HEK293T (cell line): ENCODE measurements at regions not wholly inside any gene's neighbourhood (a gene's known extent, or its start where the extent isn't known, plus 50 kb on each side); places are given as distances from the start of the nearest gene placed in this dataset.

ENCODE experiments used
- ELF4 ChIP-seq: fragments of 450-650 bp; IDR thresholded peaks from 2 replicates; pipeline ENCODE4 v1.6.1; 2017; ENCODE audit warnings: antibody characterized with exemption
- FOXA1 ChIP-seq: fragments of 450-650 bp; IDR thresholded peaks from 2 replicates; pipeline ENCODE4 v1.6.1; 2016; ENCODE audit warnings: mild to moderate bottlenecking
- FOXK2 ChIP-seq: fragments of 450-650 bp; IDR thresholded peaks from 2 replicates; pipeline ENCODE4 v1.6.1; 2016; ENCODE audit warnings: mild to moderate bottlenecking
- FOXM1 ChIP-seq: fragments of 450-650 bp; IDR thresholded peaks from 2 replicates; pipeline ENCODE4 v1.6.1; 2017; ENCODE audit warnings: mild to moderate bottlenecking, borderline replicate concordance
- L3MBTL2 ChIP-seq: fragments of 450-650 bp; conservative IDR thresholded peaks from 2 replicates; pipeline ENCODE4 v1.6.1; 2016; ENCODE audit warnings: mild to moderate bottlenecking
- PKNOX1 ChIP-seq: fragments of 450-650 bp; IDR thresholded peaks from 2 replicates; pipeline ENCODE4 v1.6.1; 2016
- SP1 ChIP-seq: fragments of 450-650 bp; IDR thresholded peaks from 2 replicates; pipeline ENCODE4 v1.6.1; 2017
- SUZ12 ChIP-seq: fragments of 450-650 bp; IDR thresholded peaks from 2 replicates; pipeline ENCODE4 v1.6.1; 2016; ENCODE audit warnings: mild to moderate bottlenecking
- TARDBP ChIP-seq: fragments of 450-650 bp; IDR thresholded peaks from 2 replicates; pipeline ENCODE4 v1.6.1; 2016
- ZNF384 ChIP-seq: fragments of 450-650 bp; IDR thresholded peaks from 2 replicates; pipeline ENCODE4 v1.6.1; 2016

DNA sequence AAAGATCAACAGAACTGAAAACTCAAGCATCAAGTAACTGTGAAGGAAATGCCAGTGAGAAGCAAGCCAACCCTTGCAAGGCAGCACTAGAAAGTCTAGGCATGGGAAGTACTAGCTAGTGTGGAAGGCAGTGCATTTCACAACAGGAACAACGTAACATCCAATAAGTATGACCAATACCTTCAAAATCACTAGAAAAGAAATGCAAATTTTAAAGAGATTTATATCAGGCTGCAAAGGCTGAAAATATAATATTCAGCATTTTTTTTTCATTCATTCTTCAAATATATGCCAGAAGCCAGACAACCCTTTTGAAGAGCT lies 121.9 kb downstream of the DLEU7 start:
- TF ChIP-seq SP1, result no peak
- TF ChIP-seq PKNOX1, result no peak
- no peak for TF ChIP-seq ELF4
- no peak for TF ChIP-seq TARDBP
- no peak for TF ChIP-seq FOXK2
- no peak for TF ChIP-seq FOXA1
- TF ChIP-seq SUZ12, result no peak
- no peak for TF ChIP-seq FOXM1
- no peak for TF ChIP-seq ZNF384
- TF ChIP-seq L3MBTL2, result no peak
